ENCODE measurements at regions not wholly inside any gene's neighbourhood (a gene's known extent, or its start where the extent isn't known, plus 50 kb on each side); places are given as distances from the start of the nearest gene placed in this dataset.

- TF ChIP-seq CTCF (conservative IDR thresholded peaks at IDR 0.05; ENCODE audit: low read length) (no peak), EZH2phosphoT487 (IDR thresholded peaks at IDR 0.05; ENCODE audit: borderline replicate concordance) (no peak)
Observed at GRCh38 chr20:55472704-55473103, 532.6 kb downstream of the CBLN4 start.
